ACC112 (cell line): ENCODE measurements at regions not wholly inside any gene's neighbourhood (a gene's known extent, or its start where the extent isn't known, plus 50 kb on each side); places are given as distances from the start of the nearest gene placed in this dataset.
"Not testable (repeated sequence)": the region's sequence is repeated elsewhere in the genome, so short reads cannot be mapped to it uniquely, and the experiment has no call there.

Experiments
- H2AFZ ChIP-seq: fragments of 200-600 bp; sonication (generic); one replicate; pipeline ENCODE4 v1.6.0; 2017; ENCODE audit warnings: antibody characterized with exemption, low read length; ENCODE audit not compliant: unreplicated experiment
- H3K27ac ChIP-seq: fragments of 200-600 bp; sonication (generic); 2 replicates; pipeline ENCODE4 v1.5.1; 2014; ENCODE audit warnings: low read depth, mild to moderate bottlenecking, antibody characterized with exemption, low read length, moderate library complexity
- H3K27me3 ChIP-seq: fragments of 200-600 bp; sonication (generic); 2 replicates; pipeline ENCODE4 v1.6.1; 2014; ENCODE audit warnings: mild to moderate bottlenecking, antibody characterized with exemption, low read length, moderate library complexity, mixed read lengths; ENCODE audit not compliant: insufficient read depth
- H3K36me3 ChIP-seq: fragments of 200-600 bp; sonication (generic); 2 replicates; pipeline ENCODE4 v1.6.1; 2016; ENCODE audit warnings: mild to moderate bottlenecking, antibody characterized with exemption, low read length, moderate library complexity, mixed read lengths; ENCODE audit not compliant: insufficient read depth
- H3K4me1 ChIP-seq: fragments of 200-600 bp; sonication (generic); one replicate; pipeline ENCODE4 v1.6.1; 2016; ENCODE audit warnings: low read length, mixed read lengths; ENCODE audit not compliant: insufficient read depth, unreplicated experiment, control insufficient read depth
- H3K4me3 ChIP-seq: fragments of 200-600 bp; sonication (generic); 2 replicates; pipeline ENCODE4 v1.5.1; 2014; ENCODE audit warnings: mild to moderate bottlenecking, low read depth, low read length
- H3K79me2 ChIP-seq: fragments of 200-600 bp; sonication (generic); one replicate; pipeline ENCODE4 v1.6.0; 2016; ENCODE audit warnings: low read length; ENCODE audit not compliant: control insufficient read depth, unreplicated experiment, insufficient read depth

GRCh38 chr10:2791774-2792443 is 275.4 kb upstream of the PFKP start:
- no peak overlapping the region for H2AFZ ChIP-seq
- no peaks in the 10 kb centered on the region for H3K79me2 ChIP-seq
- no peak overlapping the region for H3K4me3 ChIP-seq
- no peaks in the 10 kb centered on the region for H3K4me1 ChIP-seq
- no peak overlapping the region for H3K27ac ChIP-seq
- H3K27me3 ChIP-seq: no peaks in the 10 kb centered on the region
- H3K36me3 ChIP-seq: no peaks in the 10 kb centered on the region

GRCh38 chr10:2790396-2791188 is 276.8 kb upstream of the PFKP start:
- no peaks in the 10 kb centered on the region for H3K4me1 ChIP-seq
- no peak overlapping the region for H3K4me3 ChIP-seq
- no peaks in the 10 kb centered on the region for H3K79me2 ChIP-seq
- no peak overlapping the region for H3K27ac ChIP-seq
- no peaks in the 10 kb centered on the region for H3K27me3 ChIP-seq
- no peaks in the 10 kb centered on the region for H3K36me3 ChIP-seq
- no peak overlapping the region for H2AFZ ChIP-seq

GRCh38 chr10:2786251-2786650 is 281.1 kb upstream of the PFKP start:
- H3K79me2 ChIP-seq: no peaks in the 10 kb centered on the region
- no peak overlapping the region for H3K27ac ChIP-seq
- H2AFZ ChIP-seq: no peak overlapping the region
- H3K36me3 ChIP-seq: no peaks in the 10 kb centered on the region
- H3K27me3 ChIP-seq: no peaks in the 10 kb centered on the region
- H3K4me1 ChIP-seq: no peaks in the 10 kb centered on the region
- no peak overlapping the region for H3K4me3 ChIP-seq

- no peak overlapping the region for H2AFZ ChIP-seq
- no peaks in the 10 kb centered on the region for H3K36me3 ChIP-seq
- H3K79me2 ChIP-seq: no peaks in the 10 kb centered on the region
- H3K4me1 ChIP-seq: no peaks in the 10 kb centered on the region
- H3K27me3 ChIP-seq: no peaks in the 10 kb centered on the region
- no peak overlapping the region for H3K27ac ChIP-seq
- H3K4me3 ChIP-seq: no peak overlapping the region
Measured at GRCh38 chr10:2784766-2785165, 282.6 kb upstream of the PFKP start.

GRCh38 chr10:2782950-2783349 is 284.4 kb upstream of the PFKP start:
- Histone ChIP-seq H3K27me3 (no peaks in the 10 kb centered on the region), H3K27ac (no peak overlapping the region), H2AFZ (no peak overlapping the region), H3K4me1 (no peaks in the 10 kb centered on the region), H3K36me3 (no peaks in the 10 kb centered on the region), H3K4me3 (no peak overlapping the region), H3K79me2 (no peaks in the 10 kb centered on the region)

GRCh38 chr10:2782265-2782664 is 285.1 kb upstream of the PFKP start:
- no peak overlapping the region for H2AFZ ChIP-seq

GRCh38 chr10:2777666-2778355 is 289.5 kb upstream of the PFKP start:
- Histone ChIP-seq H3K27ac (no peak overlapping the region), H3K27me3 (no peaks in the 10 kb centered on the region), H3K36me3 (no peaks in the 10 kb centered on the region), H3K79me2 (no peaks in the 10 kb centered on the region), H3K4me3 (no peak overlapping the region), H3K4me1 (no peaks in the 10 kb centered on the region), H2AFZ (no peak overlapping the region)

More at GRCh38 chr10:2782265-2782664, 285.1 kb upstream of the PFKP start:
- Histone ChIP-seq H3K4me1 (no peaks in the 10 kb centered on the region), H3K27me3 (no peaks in the 10 kb centered on the region), H3K4me3 (no peak overlapping the region), H3K36me3 (no peaks in the 10 kb centered on the region), H3K79me2 (no peaks in the 10 kb centered on the region), H3K27ac (no peak overlapping the region)

- H3K4me3 ChIP-seq: no peak overlapping the region
- H3K79me2 ChIP-seq: no peaks in the 10 kb centered on the region
- H3K36me3 ChIP-seq: no peaks in the 10 kb centered on the region
- H3K27ac ChIP-seq: no peak overlapping the region
- H3K4me1 ChIP-seq: no peaks in the 10 kb centered on the region
- H2AFZ ChIP-seq: no peak overlapping the region
- H3K27me3 ChIP-seq: no peaks in the 10 kb centered on the region
Measured at GRCh38 chr10:2772816-2773631, 294.3 kb upstream of the PFKP start.

- no peaks in the 10 kb centered on the region for H3K79me2 ChIP-seq
- H2AFZ ChIP-seq: no peak overlapping the region
- no peaks in the 10 kb centered on the region for H3K27me3 ChIP-seq
- no peak overlapping the region for H3K27ac ChIP-seq
- no peak overlapping the region for H3K4me3 ChIP-seq
- no peaks in the 10 kb centered on the region for H3K36me3 ChIP-seq
- H3K4me1 ChIP-seq: no peaks in the 10 kb centered on the region
Measured at GRCh38 chr10:2772135-2772534, 295.2 kb upstream of the PFKP start.

- not testable (repeated sequence) for H2AFZ ChIP-seq, H3K79me2 ChIP-seq, H3K27ac ChIP-seq, H3K4me3 ChIP-seq, H3K27me3 ChIP-seq, H3K4me1 ChIP-seq, H3K36me3 ChIP-seq
Measured at GRCh38 chr10:2767293-2767692, 300.1 kb upstream of the PFKP start.
